Astrocyte (in vitro differentiated cells and primary cell): ENCODE measurements at regions not wholly inside any gene's neighbourhood (a gene's known extent, or its start where the extent isn't known, plus 50 kb on each side); places are given as distances from the start of the nearest gene placed in this dataset.

ENCODE experiments used
- CTCF ChIP-seq: IDR thresholded peaks from 2 replicates; pipeline ENCODE4 v1.5.1; 2011; ENCODE audit warnings: low read depth, mild to moderate bottlenecking, inconsistent platforms, low read length, moderate library complexity; ENCODE audit not compliant: insufficient read depth
- EZH2 ChIP-seq: IDR thresholded peaks from 2 replicates; pipeline ENCODE4 v1.6.1; 2012; ENCODE audit warnings: mild to moderate bottlenecking, low read length, inconsistent platforms; ENCODE audit not compliant: insufficient read depth

- no peak for TF ChIP-seq EZH2
- TF ChIP-seq CTCF, result no peak
These were observed 162.3 kb upstream of the FBXL4 start for GRCh38 chr6:99110029-99110428.
